ENCODE measurements at regions not wholly inside any gene's neighbourhood (a gene's known extent, or its start where the extent isn't known, plus 50 kb on each side); places are given as distances from the start of the nearest gene placed in this dataset.
"Not testable (repeated sequence)": the region's sequence is repeated elsewhere in the genome, so short reads cannot be mapped to it uniquely, and the experiment has no call there.

DNA sequence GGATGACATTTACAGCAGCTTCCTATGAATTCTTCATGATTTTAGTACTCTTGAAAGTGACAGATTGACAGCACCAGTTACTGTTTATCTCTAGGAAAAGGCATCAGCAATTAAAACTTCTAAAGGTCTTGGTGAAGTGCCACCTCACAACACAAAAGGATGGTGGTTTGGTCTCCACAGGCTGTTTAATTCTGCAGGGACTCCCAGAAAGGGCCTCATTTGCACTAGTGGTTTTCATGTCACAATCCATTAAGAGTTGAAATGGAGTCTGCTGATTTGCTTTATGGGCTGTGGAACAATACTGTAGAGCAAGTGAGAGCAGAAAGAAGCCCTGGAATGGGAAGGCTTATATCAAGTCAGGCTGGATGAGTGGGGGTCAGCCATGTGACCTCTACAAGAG lies 225.3 kb upstream of the KCNMB2 start:
- no peak for DNase-seq (ENCODE audit: low read depth)

DNA sequence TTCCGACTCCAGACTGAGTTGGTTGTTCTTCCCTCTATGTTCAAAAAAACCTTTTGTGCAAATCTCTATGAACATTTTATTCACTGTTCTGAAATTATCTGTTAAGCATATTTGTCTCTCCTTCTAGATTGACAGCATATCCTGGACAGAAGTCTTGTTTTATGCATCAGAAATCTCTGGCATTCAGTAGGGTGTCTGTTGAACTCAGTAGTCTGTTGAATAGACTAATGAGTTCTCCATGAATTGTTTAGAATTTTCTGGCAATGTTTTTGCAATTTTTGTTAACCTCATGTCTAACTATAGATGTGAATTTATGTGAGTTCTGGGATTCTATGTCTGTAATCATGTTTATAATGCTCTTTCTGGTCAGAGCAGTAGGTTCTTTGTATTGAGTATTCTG lies 222.5 kb upstream of the KCNMB2 start:
- no peak for DNase-seq (ENCODE audit: low read depth)

DNA sequence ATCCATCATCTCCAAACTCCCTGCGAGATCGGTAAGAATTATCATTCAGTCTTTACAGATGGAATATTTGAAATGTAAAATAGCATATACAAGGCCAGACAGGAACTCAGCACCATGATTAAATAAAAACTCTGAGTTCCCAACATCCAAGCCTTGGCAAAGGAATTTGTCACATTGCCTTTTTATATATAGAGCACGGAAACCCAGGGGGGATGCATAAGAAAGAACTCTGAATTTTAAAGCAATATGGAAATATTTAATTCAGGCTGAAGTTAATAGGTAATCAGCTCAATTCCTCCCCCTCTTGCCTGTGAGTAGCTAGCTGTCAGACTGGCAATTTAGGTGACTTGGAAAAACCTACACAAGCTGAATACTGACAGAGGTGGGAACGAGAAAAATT lies 217.9 kb upstream of the KCNMB2 start:
- DNase-seq (ENCODE audit: low read depth), result no peak

- DNase-seq (ENCODE audit: low read depth), result no peak
These were observed 217.1 kb upstream of the KCNMB2 start for GRCh38 chr3:178318941-178319816.

DNA sequence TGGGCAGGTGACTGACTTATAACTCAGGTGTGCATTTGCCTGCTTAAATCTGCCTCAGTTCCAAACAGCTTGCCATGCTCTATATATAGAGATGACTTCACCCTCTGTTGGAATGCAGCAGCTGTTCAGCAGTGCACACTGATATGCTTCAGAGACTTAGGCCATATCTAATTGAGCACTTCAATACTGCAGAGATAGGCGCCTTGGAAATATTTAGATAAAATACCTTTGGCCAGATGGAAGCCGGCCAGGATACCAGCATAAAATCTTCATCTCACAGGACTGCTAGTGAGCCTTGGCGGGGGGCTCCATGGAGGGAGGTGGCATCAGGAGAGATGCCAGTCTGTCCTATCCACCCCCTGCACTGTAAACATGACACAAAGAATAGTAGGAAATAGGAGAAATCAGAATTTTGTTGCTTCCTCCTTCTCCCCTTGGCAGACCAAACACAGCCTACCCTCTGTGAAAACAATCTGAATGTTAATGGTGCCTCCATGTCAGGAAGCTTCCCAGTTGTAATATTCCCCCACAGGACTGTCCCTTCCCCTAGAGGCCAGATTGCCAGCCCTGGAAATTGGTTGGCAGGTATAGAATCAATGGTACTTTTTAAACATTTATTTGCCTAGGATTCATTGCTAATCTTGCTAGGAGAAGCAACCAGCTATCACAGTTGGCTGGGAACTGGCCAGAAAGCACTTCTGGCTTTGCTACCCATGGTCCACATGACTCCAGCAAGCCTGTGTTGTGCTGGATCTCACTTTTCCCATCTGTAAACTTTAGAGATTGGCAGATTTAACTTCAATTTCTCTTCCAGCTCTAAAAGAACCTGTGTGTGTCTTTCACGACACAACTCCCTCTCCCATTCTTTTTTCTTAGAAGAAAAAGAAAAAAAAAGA lies 215.5 kb upstream of the KCNMB2 start:
- no peak for DNase-seq (ENCODE audit: low read depth)

DNA sequence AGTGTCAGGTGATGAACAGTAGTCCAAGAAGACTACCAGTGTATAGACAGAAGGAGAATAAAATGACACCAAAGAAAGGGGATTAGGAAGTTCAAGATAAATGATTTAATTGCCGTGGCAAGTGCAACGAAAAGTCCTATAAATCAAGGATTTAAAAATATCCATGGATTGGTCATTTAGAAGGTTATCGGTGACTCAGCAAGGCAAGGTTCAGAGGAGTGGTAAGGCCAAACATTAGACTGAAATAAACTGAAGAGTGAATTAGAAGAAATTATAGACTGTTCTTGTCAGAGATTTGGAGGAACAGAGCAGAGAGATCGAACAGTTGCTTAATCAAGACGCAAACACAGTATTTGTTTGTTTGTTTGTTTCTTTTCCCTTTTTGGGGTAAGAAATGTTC lies 211.9 kb upstream of the KCNMB2 start:
- no peak for DNase-seq (ENCODE audit: low read depth)

DNA sequence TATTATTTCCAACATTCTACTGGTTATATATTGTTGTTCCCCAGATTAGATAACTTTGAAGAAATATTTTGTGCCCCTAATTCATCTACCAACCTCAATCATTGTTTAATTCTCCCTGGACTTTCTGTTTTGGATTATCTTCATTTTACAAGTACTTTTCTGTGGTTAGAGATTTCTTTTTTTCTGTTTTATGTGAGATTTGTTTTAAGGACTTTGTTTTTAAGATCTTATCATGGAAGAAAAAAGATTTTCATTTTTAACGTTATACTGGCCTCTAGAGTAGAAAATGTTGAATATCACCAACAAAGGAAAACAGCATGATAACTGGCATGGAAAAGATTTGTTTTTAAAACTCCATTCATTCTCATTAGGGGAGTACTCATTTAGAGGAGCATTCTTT lies 210.9 kb upstream of the KCNMB2 start:
- no peak for DNase-seq (ENCODE audit: low read depth)

DNA sequence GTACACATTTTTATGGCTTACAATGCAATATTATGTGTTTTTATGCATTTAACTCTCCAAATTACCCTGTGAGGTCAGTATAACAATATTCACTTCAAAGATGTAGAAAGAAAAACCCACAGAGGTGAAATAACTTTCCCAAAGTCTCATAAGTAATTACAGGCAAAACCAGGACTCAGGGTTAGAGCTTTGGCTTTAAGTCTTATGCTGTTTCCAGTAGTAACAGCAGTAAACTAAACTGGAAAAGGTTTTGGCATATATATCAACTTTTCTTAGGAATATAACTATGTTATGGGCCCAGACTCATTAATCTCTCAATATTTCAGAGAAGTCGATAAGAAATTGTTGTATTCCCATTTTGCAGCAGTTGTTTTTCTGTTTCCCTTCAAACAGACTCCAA lies 206.3 kb upstream of the KCNMB2 start:
- no peak for DNase-seq (ENCODE audit: low read depth)

DNA sequence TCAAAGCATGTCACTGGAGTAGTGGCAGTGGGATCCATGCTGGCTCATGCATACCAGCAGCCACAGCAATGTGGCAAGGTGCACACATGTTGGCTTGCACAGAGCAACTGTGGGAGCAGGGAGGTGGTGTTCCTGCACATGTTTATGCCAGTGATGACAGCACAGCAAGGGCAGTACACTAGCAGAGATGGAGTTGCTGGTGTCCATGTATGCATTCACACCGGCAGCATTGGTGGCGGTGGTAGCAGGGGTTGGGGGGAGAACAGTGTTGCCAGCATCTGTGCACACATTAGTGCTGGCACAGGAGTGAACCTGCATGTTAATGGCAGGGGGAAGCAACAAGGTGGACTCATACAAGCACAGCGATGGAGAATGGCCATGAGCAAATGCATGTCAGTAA lies 202.0 kb upstream of the KCNMB2 start:
- no peak for DNase-seq (ENCODE audit: low read depth)

- no peak for DNase-seq (ENCODE audit: low read depth)
These were observed 199.9 kb upstream of the KCNMB2 start for GRCh38 chr3:178336336-178336735.

- DNase-seq (ENCODE audit: low read depth), result no peak
These were observed 195.7 kb upstream of the KCNMB2 start for GRCh38 chr3:178340506-178340905.

DNA sequence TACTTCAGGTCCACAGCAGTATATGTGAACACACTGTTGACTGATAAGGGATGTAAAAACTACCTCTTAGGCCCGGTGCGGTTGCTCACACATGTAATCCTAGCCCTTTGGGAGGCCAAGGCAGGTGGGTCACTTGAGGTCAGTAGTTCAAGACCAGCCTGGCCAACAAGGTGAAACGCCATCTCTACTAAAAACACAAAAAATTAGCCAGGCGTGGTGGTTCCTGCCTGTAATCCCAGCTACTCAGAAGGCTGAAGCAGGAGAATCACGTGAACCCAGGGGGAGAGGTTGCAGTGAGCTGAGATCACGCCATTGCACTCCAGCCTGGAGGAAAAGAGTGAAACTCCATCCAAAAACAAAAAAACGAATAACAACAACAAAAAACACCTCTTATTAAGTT lies 194.6 kb upstream of the KCNMB2 start:
- no peak for DNase-seq (ENCODE audit: low read depth)

DNA sequence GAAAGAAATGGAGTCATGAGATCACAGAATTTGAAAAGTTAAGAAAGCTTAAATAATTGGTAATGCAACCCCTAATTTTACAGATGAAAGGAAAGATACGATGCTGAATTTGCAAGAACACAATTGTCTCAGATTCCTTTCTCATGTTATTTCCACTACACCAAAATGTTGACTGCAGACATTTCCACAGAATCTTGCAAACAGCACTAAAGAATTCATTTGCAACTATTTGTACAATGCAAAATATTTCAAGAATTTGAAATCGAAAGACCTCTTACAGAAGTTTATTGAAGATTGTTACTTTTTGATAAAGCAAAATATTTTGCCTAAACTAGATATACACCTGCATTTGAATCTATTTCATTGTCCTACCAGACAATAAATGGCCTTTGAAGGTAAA lies 194.1 kb upstream of the KCNMB2 start:
- DNase-seq (ENCODE audit: low read depth), result no peak

DNA sequence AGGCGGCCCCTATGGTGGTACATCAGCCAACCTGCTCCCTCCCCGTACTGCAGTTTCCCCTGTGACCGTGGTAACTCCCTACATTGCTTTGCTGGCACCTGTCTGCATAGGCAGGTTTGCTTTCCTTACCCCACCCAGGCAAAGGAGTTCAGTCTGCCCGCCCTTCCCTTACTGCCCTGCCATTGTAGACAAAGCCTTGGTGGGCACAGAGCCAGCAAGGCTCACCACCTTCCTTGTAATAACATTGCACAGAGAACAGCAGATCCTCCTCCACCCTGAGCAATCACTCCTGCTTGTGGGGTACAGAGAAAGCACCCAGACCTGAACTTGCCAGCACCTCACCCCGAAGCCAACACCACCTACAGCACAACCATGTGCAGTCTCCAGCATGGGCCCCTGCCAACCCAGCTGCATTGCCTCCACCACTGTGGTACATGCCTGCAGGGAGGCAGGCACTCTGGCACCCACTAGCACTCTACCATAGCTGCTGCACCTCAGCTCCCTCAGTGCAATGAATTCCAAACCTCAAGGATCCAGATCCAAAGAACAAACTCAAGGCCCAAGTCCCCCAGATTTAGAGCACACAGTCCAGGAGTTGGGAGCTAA lies 192.7 kb upstream of the KCNMB2 start:
- DNase-seq (ENCODE audit: low read depth), result no peak

DNA sequence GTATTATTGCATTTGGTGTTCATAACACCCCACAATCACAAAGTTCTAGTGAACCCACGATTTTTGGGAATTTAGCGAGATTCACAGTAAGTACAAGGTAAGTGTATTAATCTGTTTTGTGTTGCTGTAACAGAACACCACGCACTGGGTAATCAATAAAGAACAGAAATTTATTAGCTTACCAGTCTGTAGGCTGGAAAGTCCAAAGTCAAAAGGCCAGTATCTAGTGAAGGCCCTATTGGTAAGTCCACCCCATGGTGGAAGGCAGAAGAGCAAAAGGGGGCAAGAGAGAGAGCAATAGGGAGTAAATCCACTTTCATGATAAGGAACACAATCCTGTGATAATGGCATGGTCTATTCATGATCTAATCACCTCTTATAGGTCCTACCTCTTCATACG lies 190.3 kb upstream of the KCNMB2 start:
- DNase-seq (ENCODE audit: low read depth), result no peak

- DNase-seq (ENCODE audit: low read depth), result not testable (repeated sequence)
These were observed 187.5 kb upstream of the KCNMB2 start for GRCh38 chr3:178348561-178349217.

DNA sequence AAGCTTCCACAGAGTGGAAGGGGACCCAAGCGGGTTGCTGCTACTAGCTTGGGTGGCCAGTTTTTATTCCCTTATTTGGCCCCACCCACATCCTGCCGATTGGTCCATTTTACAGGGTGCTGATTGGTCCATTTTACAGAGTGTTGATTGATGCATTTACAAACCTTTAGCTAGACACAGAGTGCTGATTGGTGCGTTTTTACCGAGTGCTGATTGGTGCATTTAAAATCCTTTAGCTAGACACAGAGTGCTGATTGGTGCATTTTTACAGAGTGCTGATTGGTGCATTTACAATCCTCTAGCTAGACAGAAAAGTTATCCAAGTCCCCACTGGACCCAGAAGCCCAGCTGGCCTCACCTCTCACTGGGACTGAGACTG lies 187.0 kb upstream of the KCNMB2 start:
- not testable (repeated sequence) for DNase-seq (ENCODE audit: low read depth)

- DNase-seq (ENCODE audit: low read depth), result no peak
These were observed 185.5 kb upstream of the KCNMB2 start for GRCh38 chr3:178350763-178351162.

- DNase-seq (ENCODE audit: low read depth), result no peak
These were observed 183.8 kb upstream of the KCNMB2 start for GRCh38 chr3:178352326-178353005.

DNA sequence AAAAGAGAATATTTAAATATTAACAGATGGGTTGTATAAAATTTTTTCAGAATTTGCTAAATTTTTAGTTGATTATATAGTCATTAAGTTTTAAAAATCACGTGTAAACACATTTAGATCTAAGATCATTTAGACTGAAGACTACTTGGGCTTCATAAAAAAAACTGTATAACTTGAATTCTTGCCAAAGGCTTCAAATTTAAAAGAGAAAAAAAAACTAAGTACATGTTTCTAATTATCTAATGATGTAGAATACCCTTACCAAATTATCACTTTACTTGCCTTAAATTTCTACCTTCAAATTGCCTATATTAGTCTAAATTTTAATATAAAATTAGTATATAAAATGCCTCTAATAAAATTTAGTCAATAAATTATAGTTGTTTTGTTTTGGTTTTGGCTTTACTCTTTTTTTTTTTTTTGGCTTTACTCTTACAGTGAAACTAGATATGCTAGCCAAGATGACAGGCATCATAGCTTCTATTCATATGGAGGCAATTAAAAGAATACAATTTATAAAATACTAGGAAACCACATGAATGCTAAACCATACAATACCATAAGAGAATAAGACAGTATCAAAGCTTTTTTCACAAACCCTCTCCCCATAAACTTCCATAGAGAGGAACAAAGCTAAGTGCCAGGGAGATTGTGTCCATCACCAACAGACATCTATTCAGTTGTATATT lies 183.1 kb upstream of the KCNMB2 start:
- DNase-seq (ENCODE audit: low read depth), result no peak

- no peak for DNase-seq (ENCODE audit: low read depth)
These were observed 176.5 kb upstream of the KCNMB2 start for GRCh38 chr3:178359728-178360127.

Measured in activated T-cell treated with anti-CD3 and anti-CD28 coated beads for 24 hours (primary cell).